ENCODE measurements at regions not wholly inside any gene's neighbourhood (a gene's known extent, or its start where the extent isn't known, plus 50 kb on each side); places are given as distances from the start of the nearest gene placed in this dataset.

- TF ChIP-seq, protein P1, sequence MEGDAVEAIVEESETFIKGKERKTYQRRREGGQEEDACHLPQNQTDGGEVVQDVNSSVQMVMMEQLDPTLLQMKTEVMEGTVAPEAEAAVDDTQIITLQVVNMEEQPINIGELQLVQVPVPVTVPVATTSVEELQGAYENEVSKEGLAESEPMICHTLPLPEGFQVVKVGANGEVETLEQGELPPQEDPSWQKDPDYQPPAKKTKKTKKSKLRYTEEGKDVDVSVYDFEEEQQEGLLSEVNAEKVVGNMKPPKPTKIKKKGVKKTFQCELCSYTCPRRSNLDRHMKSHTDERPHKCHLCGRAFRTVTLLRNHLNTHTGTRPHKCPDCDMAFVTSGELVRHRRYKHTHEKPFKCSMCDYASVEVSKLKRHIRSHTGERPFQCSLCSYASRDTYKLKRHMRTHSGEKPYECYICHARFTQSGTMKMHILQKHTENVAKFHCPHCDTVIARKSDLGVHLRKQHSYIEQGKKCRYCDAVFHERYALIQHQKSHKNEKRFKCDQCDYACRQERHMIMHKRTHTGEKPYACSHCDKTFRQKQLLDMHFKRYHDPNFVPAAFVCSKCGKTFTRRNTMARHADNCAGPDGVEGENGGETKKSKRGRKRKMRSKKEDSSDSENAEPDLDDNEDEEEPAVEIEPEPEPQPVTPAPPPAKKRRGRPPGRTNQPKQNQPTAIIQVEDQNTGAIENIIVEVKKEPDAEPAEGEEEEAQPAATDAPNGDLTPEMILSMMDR (IDR thresholded peaks at IDR 0.05; ENCODE audit: low read depth, low read length, poor library complexity, severe bottlenecking) = no peak
- no peak for TF ChIP-seq EZH2phosphoT487 (IDR thresholded peaks at IDR 0.05; ENCODE audit: borderline replicate concordance, low read length)
Observed at GRCh38 chr2:19569300-19569791, 210.9 kb upstream of the OSR1 start.

Measured in DOHH2 (cell line).